GM19035 (cell line): ENCODE measurements at regions not wholly inside any gene's neighbourhood (a gene's known extent, or its start where the extent isn't known, plus 50 kb on each side); places are given as distances from the start of the nearest gene placed in this dataset.
"Not testable (repeated sequence)": the region's sequence is repeated elsewhere in the genome, so short reads cannot be mapped to it uniquely, and the experiment has no call there.

ENCODE experiments used
- ATAC-seq: cut with Tn5 transposase; IDR thresholded peaks from one replicate; pipeline ENCODE4 v1.9.1; 2021; ENCODE audit not compliant: unreplicated experiment

GRCh38 chr6:115643762-115644161, 416.9 kb downstream of the FRK start:
- ATAC-seq, result no peak

GRCh38 chr6:115634887-115635286, 425.8 kb downstream of the FRK start:
- no peak for ATAC-seq

- ATAC-seq, result no peak
Measured at GRCh38 chr6:115634131-115634530, 426.6 kb downstream of the FRK start.

- no peak for ATAC-seq
Measured at GRCh38 chr6:115631028-115631427, 429.7 kb downstream of the FRK start.

- ATAC-seq, result no peak
Measured at GRCh38 chr6:115630424-115631024, 430.2 kb downstream of the FRK start.

- no peak for ATAC-seq
Measured at GRCh38 chr6:115629415-115629814, 431.3 kb downstream of the FRK start.

- no peak for ATAC-seq
Measured at GRCh38 chr6:115618256-115618655, 442.4 kb downstream of the FRK start.

- ATAC-seq, result no peak
Measured at GRCh38 chr6:115617031-115617430, 443.7 kb downstream of the FRK start.

GRCh38 chr6:115613488-115613887, 447.2 kb downstream of the FRK start:
- no peak for ATAC-seq

- no peak for ATAC-seq
Measured at GRCh38 chr6:115612796-115613479, 447.8 kb downstream of the FRK start.

- ATAC-seq, result no peak
Measured at GRCh38 chr6:115612216-115612615, 448.5 kb downstream of the FRK start.

GRCh38 chr6:115610696-115611095, 450.0 kb downstream of the FRK start:
- no peak for ATAC-seq

- no peak for ATAC-seq
Measured at GRCh38 chr6:115609111-115609510, 451.6 kb downstream of the FRK start.

- no peak for ATAC-seq
Measured at GRCh38 chr6:115602466-115602865, 458.2 kb downstream of the FRK start.

GRCh38 chr6:115601509-115601908, 459.2 kb downstream of the FRK start:
- no peak for ATAC-seq

- ATAC-seq, result no peak
Measured at GRCh38 chr6:115601064-115601463, 459.6 kb downstream of the FRK start.

GRCh38 chr6:115594891-115595290, 465.8 kb downstream of the FRK start:
- no peak for ATAC-seq

- ATAC-seq, result no peak
Measured at GRCh38 chr6:115592025-115592424, 468.7 kb downstream of the FRK start.

GRCh38 chr6:115589072-115589471, 471.6 kb downstream of the FRK start:
- ATAC-seq, result not testable (repeated sequence)

- ATAC-seq, result no peak
Measured at GRCh38 chr6:115583290-115583689, 477.4 kb downstream of the FRK start.

GRCh38 chr6:115582386-115582785, 478.3 kb downstream of the FRK start:
- no peak for ATAC-seq

- ATAC-seq, result not testable (repeated sequence)
Measured at GRCh38 chr6:115579565-115579964, 481.1 kb downstream of the FRK start.

GRCh38 chr6:115577270-115577669, 483.4 kb downstream of the FRK start:
- no peak for ATAC-seq
